Right kidney (tissue), 1 donor: ENCODE measurements at regions not wholly inside any gene's neighbourhood (a gene's known extent, or its start where the extent isn't known, plus 50 kb on each side); places are given as distances from the start of the nearest gene placed in this dataset.

Source experiments
- DNase-seq: peaks from one replicate; pipeline ENCODE4 v3.0.0-alpha.2; 2016

- DNase-seq: no peak
Measured at GRCh38 chr10:111354859-111355258, 278.0 kb downstream of the ADRA2A start.

GRCh38 chr10:111356571-111356970 lies 279.7 kb downstream of the ADRA2A start:
- no peak for DNase-seq

DNA sequence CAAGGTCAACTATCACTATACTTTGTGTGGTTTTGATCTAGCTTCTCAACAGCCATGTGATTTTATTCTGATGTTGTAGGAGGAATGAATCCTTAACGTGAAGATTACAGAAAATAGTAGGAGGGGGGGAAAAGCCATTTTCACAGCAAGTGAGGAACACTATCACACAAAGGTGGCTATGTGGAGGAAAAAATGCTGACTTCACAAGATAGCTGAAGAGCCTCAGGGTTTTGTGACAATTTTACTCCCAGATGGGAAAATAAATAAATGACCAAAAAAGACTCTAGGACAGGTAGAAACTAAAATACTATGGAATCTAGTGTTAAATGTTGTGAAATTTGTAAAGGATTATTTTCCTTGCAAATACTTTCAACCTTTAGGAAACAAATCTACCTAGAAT lies 281.0 kb downstream of the ADRA2A start:
- no peak for DNase-seq

DNA sequence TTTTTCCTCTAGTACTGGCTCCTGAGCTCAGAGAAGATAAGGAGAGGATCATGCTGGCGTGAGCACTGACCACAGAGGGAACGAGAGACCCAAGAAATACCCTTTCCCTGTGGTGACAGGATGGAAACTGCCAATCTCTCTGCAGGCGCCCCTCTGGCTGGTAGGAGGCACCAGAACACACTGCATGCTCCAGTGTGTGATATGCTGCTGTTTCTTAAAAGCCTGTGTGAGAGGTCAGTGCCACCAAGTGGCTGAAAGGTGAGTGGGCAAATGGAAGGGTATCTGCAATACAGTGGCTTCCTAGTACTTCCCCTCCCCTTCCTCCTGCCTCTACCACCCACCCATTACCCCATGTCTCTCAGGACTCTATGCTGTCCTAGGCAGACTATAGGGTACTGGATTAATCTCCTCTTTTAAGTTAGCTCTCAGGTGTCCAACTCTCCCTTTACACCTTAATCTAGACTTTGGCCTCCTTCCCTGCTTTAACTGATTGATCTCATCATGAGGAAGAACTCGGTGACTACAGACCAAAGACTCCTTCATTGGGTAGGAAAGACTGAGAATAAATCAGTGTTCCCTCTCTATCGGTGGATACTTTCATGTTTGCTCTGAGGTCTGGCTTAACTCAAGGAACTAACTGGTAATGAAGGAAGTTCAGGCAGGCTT lies 283.6 kb downstream of the ADRA2A start:
- DNase-seq: peak; percentile 5

DNA sequence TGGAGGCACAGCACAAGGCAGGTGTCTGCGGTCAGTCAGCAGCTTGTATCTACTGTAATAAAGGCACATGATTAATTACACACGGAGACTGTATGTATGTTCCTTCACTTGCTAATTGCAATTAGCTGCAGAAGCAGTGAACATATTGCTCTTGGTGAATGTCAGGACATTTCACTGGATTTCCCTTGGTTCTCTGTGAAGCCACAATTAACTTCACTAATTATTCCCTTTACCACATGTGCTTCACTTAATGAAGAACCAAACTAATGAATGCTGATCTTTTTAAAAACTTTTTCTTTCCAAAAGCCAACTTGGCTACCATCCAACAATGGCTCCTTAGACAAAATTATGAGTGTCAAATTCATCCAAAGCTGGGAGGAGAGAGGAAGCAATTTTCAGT lies 290.7 kb downstream of the ADRA2A start:
- no peak for DNase-seq

- no peak for DNase-seq
Measured at GRCh38 chr10:111370101-111370500, 293.3 kb downstream of the ADRA2A start.

- DNase-seq: no peak
Measured at GRCh38 chr10:111373696-111374095, 296.9 kb downstream of the ADRA2A start.

DNA sequence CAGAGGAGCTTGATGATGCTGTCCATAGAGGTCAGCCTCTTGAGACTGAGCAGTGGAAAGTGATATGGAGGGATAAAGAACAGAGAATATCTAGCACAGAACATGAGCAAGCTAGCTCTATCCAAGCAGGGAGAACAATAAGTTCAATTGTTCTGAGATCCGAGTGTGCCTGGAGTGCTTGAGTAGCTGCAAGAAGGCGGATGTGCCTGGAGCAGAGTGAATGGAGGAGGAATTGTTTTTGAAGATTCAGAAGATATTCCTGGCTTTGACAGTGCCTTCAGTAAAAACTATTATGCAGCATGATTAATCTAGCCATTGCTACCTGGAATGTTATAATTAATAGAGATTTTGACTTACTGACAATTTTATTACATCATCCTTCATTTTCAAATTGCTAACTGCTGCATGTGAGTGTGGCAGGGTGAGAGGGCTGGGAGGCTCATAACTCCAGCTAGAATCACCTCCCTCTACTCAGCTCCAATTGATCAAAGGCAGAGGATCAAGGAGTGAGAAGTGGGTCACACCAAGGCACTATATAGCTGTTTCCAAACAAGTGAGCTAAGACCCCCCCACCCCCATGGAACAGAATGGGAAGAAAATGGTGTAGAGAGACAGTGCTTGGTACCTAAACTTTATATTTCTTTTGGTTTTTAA lies 302.8 kb downstream of the ADRA2A start:
- no peak for DNase-seq

GRCh38 chr10:111384556-111384955 lies 307.7 kb downstream of the ADRA2A start:
- DNase-seq: no peak

GRCh38 chr10:111390813-111391563 lies 314.2 kb downstream of the ADRA2A start:
- DNase-seq: no peak

DNA sequence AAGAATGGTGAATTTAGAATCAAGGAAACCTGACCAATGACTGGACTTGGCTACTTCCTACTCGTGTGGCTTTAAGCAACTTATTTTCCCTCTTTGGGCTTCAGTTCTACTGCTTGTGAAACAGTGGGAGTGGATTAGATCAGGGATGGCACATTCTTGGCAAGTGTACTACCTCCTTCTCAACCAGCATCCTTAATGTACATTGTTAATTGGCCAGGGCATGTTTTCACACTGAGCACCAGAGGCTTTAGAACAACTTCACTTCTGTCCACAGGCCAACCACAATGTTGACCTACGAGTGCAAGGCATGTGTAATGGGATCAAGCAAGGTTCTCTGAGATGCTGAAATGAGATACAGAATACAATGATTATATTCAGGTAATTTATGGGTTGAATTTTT lies 315.3 kb downstream of the ADRA2A start:
- DNase-seq: no peak

GRCh38 chr10:111392910-111393309 lies 316.1 kb downstream of the ADRA2A start:
- peak; percentile 9 for DNase-seq

GRCh38 chr10:111410740-111411139 lies 333.9 kb downstream of the ADRA2A start:
- no peak for DNase-seq

DNA sequence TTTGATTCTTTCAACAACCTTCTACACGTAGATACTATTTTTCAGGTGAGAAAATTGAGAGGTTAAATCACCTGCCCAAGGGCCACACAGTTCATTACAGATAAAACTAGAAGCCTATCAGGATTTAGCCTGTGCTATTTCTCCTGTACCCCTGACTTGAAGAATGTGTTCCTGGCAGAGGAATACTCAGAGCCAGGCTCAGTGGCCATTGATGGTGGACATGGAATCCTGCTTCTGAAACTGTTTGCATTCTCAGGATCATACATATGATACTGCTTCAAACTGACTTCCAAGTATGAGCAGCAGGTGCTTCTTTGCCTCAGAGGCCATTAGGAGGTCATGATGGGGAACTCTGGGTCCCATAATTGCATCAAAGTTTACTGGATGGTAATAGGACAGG lies 348.6 kb downstream of the ADRA2A start:
- DNase-seq: no peak

- DNase-seq: no peak
Measured at GRCh38 chr10:111429288-111430028, 352.6 kb downstream of the ADRA2A start.

GRCh38 chr10:111430070-111430469 lies 353.2 kb downstream of the ADRA2A start:
- DNase-seq: no peak

DNA sequence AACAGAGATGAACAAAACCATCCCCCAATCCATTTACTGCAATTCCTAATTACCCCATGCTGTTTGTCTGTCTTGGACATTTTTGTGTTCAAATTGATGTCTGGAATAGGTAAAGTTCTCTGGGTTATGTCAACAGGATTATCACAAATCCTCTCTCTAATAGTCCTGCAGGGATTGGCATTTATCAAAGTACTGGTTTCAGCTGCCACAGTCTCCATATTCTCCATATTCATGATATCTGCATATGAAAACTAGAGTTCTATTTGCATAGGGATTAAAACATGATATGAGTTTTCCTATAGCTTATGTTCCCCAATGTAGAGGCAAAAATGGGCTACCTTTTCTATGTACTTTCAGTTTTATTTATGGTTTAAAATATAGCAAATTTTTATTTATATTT lies 355.8 kb downstream of the ADRA2A start:
- DNase-seq: no peak

DNA sequence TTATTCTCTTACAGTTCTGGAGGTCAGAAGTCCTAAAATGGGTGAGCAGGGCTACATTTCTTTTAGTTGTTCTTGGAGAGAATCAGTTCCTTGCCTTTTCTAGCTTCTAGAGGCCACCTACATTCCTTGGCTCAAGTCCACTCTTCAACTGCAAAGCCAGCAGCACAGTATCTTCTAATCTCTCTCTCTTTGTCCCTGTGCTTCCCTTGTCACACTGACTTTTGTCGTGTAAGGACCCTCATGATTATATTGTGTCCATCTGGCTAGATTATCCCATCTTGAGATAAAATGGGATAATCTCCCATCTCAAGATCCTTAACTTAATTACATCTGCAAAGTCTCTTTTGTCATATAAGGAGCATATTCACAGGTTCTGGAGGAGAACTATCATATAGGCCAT lies 359.0 kb downstream of the ADRA2A start:
- no peak for DNase-seq

DNA sequence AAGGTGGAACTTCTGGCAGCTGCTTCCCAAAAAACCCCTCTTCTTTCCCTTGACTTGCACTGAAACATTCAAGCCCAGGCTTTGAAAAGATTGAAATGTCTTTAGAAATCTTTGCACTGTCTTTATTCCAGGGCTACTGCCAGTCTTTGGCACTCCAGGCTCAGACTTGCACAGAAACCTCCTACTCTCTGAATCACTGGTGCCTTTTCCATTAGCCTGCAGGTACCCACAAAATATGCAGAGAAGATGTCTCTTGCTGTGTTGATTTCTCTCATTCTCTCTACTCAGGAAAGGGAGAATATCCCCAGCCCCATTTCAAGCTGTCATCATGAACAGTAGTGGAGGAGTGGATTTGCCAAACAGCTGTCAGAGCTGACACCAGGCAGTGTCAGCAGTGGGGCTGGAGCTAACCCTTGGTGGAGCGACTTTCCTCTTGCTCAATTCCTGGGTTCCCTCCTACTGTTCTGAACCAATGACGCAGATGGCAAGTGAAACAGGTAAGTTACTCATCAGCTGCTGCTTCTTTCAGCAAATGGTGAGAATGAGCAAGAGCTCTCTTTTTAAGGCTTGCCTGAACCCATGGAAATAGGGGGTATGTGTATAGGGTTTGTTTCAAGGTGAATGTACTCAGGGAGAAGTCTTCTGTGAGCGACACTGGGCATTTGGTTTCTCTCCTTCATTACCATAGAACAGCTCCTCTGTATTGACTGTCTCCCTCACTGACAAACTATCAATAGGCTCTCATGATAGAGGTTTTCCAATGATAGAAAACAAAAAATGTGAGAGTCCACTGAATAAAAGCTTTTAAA lies 362.4 kb downstream of the ADRA2A start:
- DNase-seq: no peak

GRCh38 chr10:111440501-111440900 lies 363.7 kb downstream of the ADRA2A start:
- no peak for DNase-seq

GRCh38 chr10:111445667-111446066 lies 368.8 kb downstream of the ADRA2A start:
- DNase-seq: no peak

- no peak for DNase-seq
Measured at GRCh38 chr10:111446966-111447365, 370.1 kb downstream of the ADRA2A start.
